Iris pigment epithelial cell (primary cell): ENCODE measurements at regions not wholly inside any gene's neighbourhood (a gene's known extent, or its start where the extent isn't known, plus 50 kb on each side); places are given as distances from the start of the nearest gene placed in this dataset.
A peak's percentile ranks its signal among the peaks of the same experiment; 100 is the strongest.

Source experiments
- DNase-seq: peaks from one replicate; pipeline ENCODE4 v3.0.0-alpha.2; 2011; ENCODE audit warnings: low read depth

GRCh38 chr15:91670108-91670507 is 183.4 kb upstream of the SLCO3A1 start:
- no peak for DNase-seq

GRCh38 chr15:91678003-91678402 is 175.5 kb upstream of the SLCO3A1 start:
- no peak for DNase-seq

GRCh38 chr15:91679447-91679846 is 174.1 kb upstream of the SLCO3A1 start:
- DNase-seq = no peak

GRCh38 chr15:91685436-91685835 is 168.1 kb upstream of the SLCO3A1 start:
- DNase-seq = no peak

- no peak for DNase-seq
These were observed 164.7 kb upstream of the SLCO3A1 start for GRCh38 chr15:91688811-91689210.

GRCh38 chr15:91689377-91689776 is 164.1 kb upstream of the SLCO3A1 start:
- DNase-seq = no peak

- DNase-seq = no peak
These were observed 160.9 kb upstream of the SLCO3A1 start for GRCh38 chr15:91692596-91692995.

GRCh38 chr15:91694131-91694830 is 159.2 kb upstream of the SLCO3A1 start:
- DNase-seq = no peak

GRCh38 chr15:91694831-91695210 is 158.7 kb upstream of the SLCO3A1 start:
- DNase-seq = peak; percentile 4

- no peak for DNase-seq
These were observed 157.7 kb upstream of the SLCO3A1 start for GRCh38 chr15:91695799-91696198.

- no peak for DNase-seq
These were observed 156.5 kb upstream of the SLCO3A1 start for GRCh38 chr15:91696981-91697380.

- no peak for DNase-seq
These were observed 155.3 kb upstream of the SLCO3A1 start for GRCh38 chr15:91698241-91698640.

GRCh38 chr15:91699741-91700140 is 153.8 kb upstream of the SLCO3A1 start:
- no peak for DNase-seq

GRCh38 chr15:91703274-91703673 is 150.2 kb upstream of the SLCO3A1 start:
- no peak for DNase-seq

- no peak for DNase-seq
These were observed 149.2 kb upstream of the SLCO3A1 start for GRCh38 chr15:91704343-91704742.

GRCh38 chr15:91706322-91707032 is 147.0 kb upstream of the SLCO3A1 start:
- peak; percentile 25 for DNase-seq

GRCh38 chr15:91710080-91710698 is 143.3 kb upstream of the SLCO3A1 start:
- DNase-seq = peak; percentile 2

GRCh38 chr15:91711384-91712033 is 142.0 kb upstream of the SLCO3A1 start:
- no peak for DNase-seq

GRCh38 chr15:91712286-91712685 is 141.2 kb upstream of the SLCO3A1 start:
- no peak for DNase-seq

GRCh38 chr15:91716536-91716935 is 137.0 kb upstream of the SLCO3A1 start:
- no peak for DNase-seq

- no peak for DNase-seq
These were observed 135.7 kb upstream of the SLCO3A1 start for GRCh38 chr15:91717811-91718210.

GRCh38 chr15:91723959-91724358 is 129.5 kb upstream of the SLCO3A1 start:
- DNase-seq = no peak

- DNase-seq = no peak
These were observed 119.8 kb upstream of the SLCO3A1 start for GRCh38 chr15:91733661-91734060.
